ENCODE measurements at regions not wholly inside any gene's neighbourhood (a gene's known extent, or its start where the extent isn't known, plus 50 kb on each side); places are given as distances from the start of the nearest gene placed in this dataset.

GRCh38 chr9:119991797-119992196 lies 588.2 kb downstream of the CDK5RAP2 start:
- intact Hi-C loops (cut with DNase I) = no loop called here
- no peak for ATAC-seq

GRCh38 chr9:119986713-119987112 lies 593.3 kb downstream of the CDK5RAP2 start:
- no peak for TF ChIP-seq CTCF (IDR thresholded peaks at IDR 0.05)
- H3K9me3 ChIP-seq = no peaks in the 10 kb centered on the region
- intact Hi-C loops (cut with DNase I) = no loop called here
- ATAC-seq (no peak), DNase-seq (no peak)
- no peaks in the 10 kb centered on the region for H3K36me3 ChIP-seq
- H3K4me3 ChIP-seq = no peak overlapping the region
- H3K27me3 ChIP-seq = no peaks in the 10 kb centered on the region
- H3K4me1 ChIP-seq = no peaks in the 10 kb centered on the region
- no peak overlapping the region for H3K27ac ChIP-seq

More at GRCh38 chr9:119991797-119992196, 588.2 kb downstream of the CDK5RAP2 start:
- Histone ChIP-seq H3K27ac (no peak overlapping the region), H3K36me3 (no peaks in the 10 kb centered on the region), H3K27me3 (no peaks in the 10 kb centered on the region), H3K4me3 (no peak overlapping the region), H3K9me3 (no peaks in the 10 kb centered on the region), H3K4me1 (no peaks in the 10 kb centered on the region)
- TF ChIP-seq CTCF (IDR thresholded peaks at IDR 0.05) = no peak
- DNase-seq = no peak

DNA sequence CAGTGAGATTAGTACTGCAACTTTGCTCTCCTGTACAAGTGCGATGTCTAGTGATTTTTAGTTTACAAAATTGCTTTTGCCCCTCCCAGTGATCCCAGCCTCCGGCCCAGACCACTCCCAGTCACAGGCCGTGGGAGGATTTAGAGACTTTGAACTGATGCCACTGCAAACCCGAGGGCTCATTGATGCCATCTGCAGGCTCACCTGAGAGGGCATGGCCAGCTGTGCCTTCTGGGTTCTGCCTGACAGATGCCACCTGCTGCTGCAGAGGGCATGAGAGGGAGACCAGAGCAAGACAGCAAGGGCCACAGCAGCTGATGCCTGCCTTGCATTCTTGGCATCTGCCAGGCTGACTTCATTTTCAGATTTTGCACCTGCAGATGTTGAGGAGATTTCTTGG lies 593.8 kb downstream of the CDK5RAP2 start:
- Histone ChIP-seq H3K4me3 (no peak overlapping the region), H3K27me3 (no peaks in the 10 kb centered on the region), H3K36me3 (no peaks in the 10 kb centered on the region), H3K4me1 (no peaks in the 10 kb centered on the region), H3K27ac (no peak overlapping the region), H3K9me3 (no peaks in the 10 kb centered on the region)
- ATAC-seq (no peak), DNase-seq (no peak)
- intact Hi-C loops (cut with DNase I) = no loop called here
- TF ChIP-seq CTCF (IDR thresholded peaks at IDR 0.05) = no peak

DNA sequence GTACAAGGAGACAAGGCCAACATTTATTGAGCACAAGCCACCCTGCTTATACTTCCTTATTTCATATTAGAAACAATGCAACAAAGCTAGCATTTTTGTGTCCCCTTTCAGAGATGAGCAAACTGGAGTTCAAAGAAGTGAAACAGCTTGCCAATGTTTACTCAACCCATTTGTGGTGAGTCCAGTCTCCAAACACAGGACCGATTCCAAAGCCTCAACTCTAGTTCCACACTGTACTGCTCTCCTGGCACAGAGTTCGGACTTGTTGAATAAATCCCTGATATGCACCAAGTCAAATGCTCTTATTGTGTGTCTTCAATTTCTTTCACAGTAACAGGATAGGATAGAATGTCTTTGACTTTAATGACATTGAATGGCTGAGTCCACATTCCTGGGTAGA lies 604.8 kb upstream of the BRINP1 start:
- H3K27ac ChIP-seq = no peak overlapping the region
- intact Hi-C loops (cut with DNase I) = no loop called here
- TF ChIP-seq CTCF (IDR thresholded peaks at IDR 0.05) = no peak
- no peak for DNase-seq
- no peaks in the 10 kb centered on the region for H3K9me3 ChIP-seq
- no peaks in the 10 kb centered on the region for H3K27me3 ChIP-seq
- no peak overlapping the region for H3K4me3 ChIP-seq
- ATAC-seq = no peak
- H3K36me3 ChIP-seq = no peaks in the 10 kb centered on the region
- H3K4me1 ChIP-seq = peaks cover under 1% of the 10 kb centered on the region

DNA sequence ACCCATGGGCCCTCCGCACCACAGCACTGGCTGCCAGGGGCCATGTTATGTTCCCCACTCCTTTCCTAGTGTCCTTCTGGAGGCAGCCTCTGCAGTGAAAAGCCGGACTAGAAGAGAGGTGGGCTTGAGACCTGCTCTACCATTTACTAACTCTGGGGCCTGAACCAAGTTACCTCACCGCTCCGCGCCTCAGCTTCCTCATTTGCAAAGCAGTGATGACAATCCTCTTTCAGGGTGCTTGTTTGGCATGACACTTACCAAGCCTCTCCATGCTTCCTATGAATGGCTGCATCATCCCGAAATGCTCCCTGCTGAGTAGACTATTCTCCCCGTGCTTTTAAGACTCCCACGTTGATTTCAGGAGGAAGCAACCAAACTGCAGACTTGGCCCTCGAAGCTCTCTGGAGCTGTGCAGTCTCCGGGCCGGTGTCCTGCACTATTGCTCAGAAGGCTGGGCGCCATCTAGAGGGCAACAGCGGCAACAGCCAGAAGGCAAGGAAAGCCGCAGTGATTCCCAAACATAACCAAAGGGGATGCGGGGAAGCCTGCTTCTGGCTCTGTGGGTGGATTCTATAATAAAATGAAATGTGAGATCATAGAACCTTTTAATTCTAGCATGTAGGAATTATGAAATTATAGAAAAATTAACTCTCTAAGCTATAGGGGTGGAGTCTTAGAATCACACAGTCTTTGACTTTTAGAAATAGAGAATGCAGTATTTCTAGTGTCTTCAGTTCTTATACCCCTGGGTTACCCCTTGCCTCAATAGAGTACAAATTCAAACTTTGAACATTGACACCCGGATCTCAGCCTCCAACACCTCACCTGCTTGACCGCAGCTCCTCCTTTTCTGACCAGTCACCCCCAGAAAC lies 599.8 kb upstream of the BRINP1 start:
- Histone ChIP-seq H3K27me3 (no peaks in the 10 kb centered on the region), H3K4me3 (no peak overlapping the region), H3K27ac (no peak overlapping the region), H3K9me3 (no peaks in the 10 kb centered on the region), H3K4me1 (peaks cover 10% of the 10 kb centered on the region), H3K36me3 (no peaks in the 10 kb centered on the region)
- DNase-seq = peak; percentile 86
- peak; percentile 93 for TF ChIP-seq CTCF (IDR thresholded peaks at IDR 0.05)
- ATAC-seq = peak; percentile 96
- intact Hi-C loops (cut with DNase I) = no loop called here
